H9 (cell line): ENCODE measurements at regions not wholly inside any gene's neighbourhood (a gene's known extent, or its start where the extent isn't known, plus 50 kb on each side); places are given as distances from the start of the nearest gene placed in this dataset.

Experiments used
- DNase-seq: peaks from one replicate; pipeline ENCODE4 v3.0.0-alpha.2; 2017
- H2AFZ ChIP-seq: one replicate; pipeline ENCODE4 v1.6.1; 2013; ENCODE audit warnings: mild to moderate bottlenecking, low read length, control low read depth, moderate library complexity
- H2AK5ac ChIP-seq: 2 replicates; pipeline ENCODE4 v1.6.1; 2013; ENCODE audit warnings: low read length, control low read depth, mixed read lengths; ENCODE audit not compliant: insufficient read length
- H2BK120ac ChIP-seq: one replicate; pipeline ENCODE4 v1.6.1; 2013; ENCODE audit warnings: low read depth, mild to moderate bottlenecking, low read length, control low read depth, inconsistent platforms; ENCODE audit not compliant: poor library complexity, severe bottlenecking
- H2BK12ac ChIP-seq: 2 replicates; pipeline ENCODE4 v1.6.1; 2013; ENCODE audit warnings: low read length, control low read depth, mixed read lengths, low read depth; ENCODE audit not compliant: insufficient read length
- H2BK15ac ChIP-seq: 2 replicates; pipeline ENCODE4 v1.6.1; 2013; ENCODE audit warnings: low read depth, low read length, control low read depth
- H2BK20ac ChIP-seq: one replicate; pipeline ENCODE4 v1.6.1; 2013; ENCODE audit warnings: low read depth, mild to moderate bottlenecking, low read length, control low read depth, inconsistent platforms; ENCODE audit not compliant: poor library complexity, severe bottlenecking
- H2BK5ac ChIP-seq: 2 replicates; pipeline ENCODE4 v1.6.1; 2013; ENCODE audit warnings: low read length, control low read depth, mixed read lengths; ENCODE audit not compliant: insufficient read length
- H3K14ac ChIP-seq: 2 replicates; pipeline ENCODE4 v1.6.1; 2013; ENCODE audit warnings: low read length, control low read depth; ENCODE audit not compliant: insufficient read depth
- H3K18ac ChIP-seq: 2 replicates; pipeline ENCODE4 v1.6.1; 2013; ENCODE audit warnings: low read depth, mild to moderate bottlenecking, mixed read lengths, low read length, control low read depth; ENCODE audit not compliant: insufficient read length
- H3K23ac ChIP-seq: 2 replicates; pipeline ENCODE4 v1.6.1; 2013; ENCODE audit warnings: low read length, control low read depth, mixed read lengths, low read depth; ENCODE audit not compliant: insufficient read length
- H3K23me2 ChIP-seq: 2 replicates; pipeline ENCODE4 v1.6.1; 2013; ENCODE audit warnings: low read depth, mild to moderate bottlenecking, mixed read lengths, low read length, control low read depth; ENCODE audit not compliant: insufficient read length, poor library complexity, severe bottlenecking
- H3K27ac ChIP-seq: 2 replicates; pipeline ENCODE4 v1.5.1; 2013; ENCODE audit warnings: low read length, control low read depth, mixed read lengths, low read depth; ENCODE audit not compliant: insufficient read length
- H3K27me3 ChIP-seq: 2 replicates; pipeline ENCODE4 v1.6.1; 2013; ENCODE audit warnings: low read length, control low read depth, inconsistent platforms; ENCODE audit not compliant: insufficient read depth
- H3K4ac ChIP-seq: 2 replicates; pipeline ENCODE4 v1.6.1; 2013; ENCODE audit warnings: low read depth, mild to moderate bottlenecking, control low read depth, inconsistent platforms, low read length, moderate library complexity
- H3K4me1 ChIP-seq: 2 replicates; pipeline ENCODE4 v1.6.1; 2013; ENCODE audit warnings: low read length, control low read depth, inconsistent platforms; ENCODE audit not compliant: insufficient read depth
- H3K4me2 ChIP-seq: 2 replicates; pipeline ENCODE4 v1.6.1; 2013; ENCODE audit warnings: low read length, control low read depth, mixed read lengths; ENCODE audit not compliant: insufficient read length, insufficient read depth
- H3K56ac ChIP-seq: 2 replicates; pipeline ENCODE4 v1.6.1; 2013; ENCODE audit warnings: low read depth, mild to moderate bottlenecking, mixed read lengths, low read length, control low read depth; ENCODE audit not compliant: insufficient read length
- H3K79me1 ChIP-seq: 2 replicates; pipeline ENCODE4 v1.6.1; 2013; ENCODE audit warnings: low read depth, mild to moderate bottlenecking, moderate library complexity, low read length, control low read depth, inconsistent platforms; ENCODE audit not compliant: insufficient read depth, poor library complexity, severe bottlenecking
- H3K79me2 ChIP-seq: 2 replicates; pipeline ENCODE4 v1.6.1; 2013; ENCODE audit warnings: low read length, control low read depth, inconsistent platforms; ENCODE audit not compliant: insufficient read depth
- H3K9ac ChIP-seq: 2 replicates; pipeline ENCODE4 v1.6.1; 2013; ENCODE audit warnings: low read length, control low read depth, mixed read lengths; ENCODE audit not compliant: insufficient read length; ENCODE audit errors: extremely low read depth
- H3K9me3 ChIP-seq: one replicate; pipeline ENCODE4 v1.6.1; 2013; ENCODE audit warnings: low read depth, low read length, inconsistent platforms; ENCODE audit not compliant: control insufficient read depth
- H3T11ph ChIP-seq: one replicate; pipeline ENCODE4 v1.6.1; 2013; ENCODE audit warnings: mild to moderate bottlenecking, low read length, control low read depth, inconsistent platforms
- H4K20me1 ChIP-seq: one replicate; pipeline ENCODE4 v1.6.1; 2013; ENCODE audit not compliant: control insufficient read depth, insufficient read length, insufficient read depth
- H4K5ac ChIP-seq: 2 replicates; pipeline ENCODE4 v1.6.1; 2013; ENCODE audit warnings: low read depth, mild to moderate bottlenecking, mixed read lengths, low read length, control low read depth; ENCODE audit not compliant: insufficient read length
- H4K8ac ChIP-seq: replicated peaks from 2 replicates; pipeline ENCODE4 v1.6.1; 2013; ENCODE audit warnings: low read length, control low read depth, mixed read lengths, low read depth; ENCODE audit not compliant: insufficient read length
- H4K91ac ChIP-seq: 2 replicates; pipeline ENCODE4 v1.6.1; 2013; ENCODE audit warnings: low read depth, mild to moderate bottlenecking, moderate library complexity, mixed read lengths, low read length, control low read depth; ENCODE audit not compliant: insufficient read length
- H3K27ac Mint-ChIP-seq, 3 experiments: 2 replicates in 2 of 3; 3 replicates in 1 of 3; pipeline ENCODE4 v1.8.0; 2020 to 2021; ENCODE audit warnings: mixed read lengths in 3 of 3, mild to moderate bottlenecking in 1 of 3, moderate library complexity in 1 of 3
- H3K27me3 Mint-ChIP-seq: 2 replicates; pipeline ENCODE4 v1.8.0; 2021; ENCODE audit warnings: low read depth, mild to moderate bottlenecking, moderate library complexity, mixed read lengths
- H3K36me3 Mint-ChIP-seq, 3 experiments: 2 replicates in 2 of 3; 3 replicates in 1 of 3; pipeline ENCODE4 v1.8.0; 2020 to 2021; ENCODE audit warnings: low read depth in 3 of 3, mixed read lengths in 3 of 3; ENCODE audit not compliant: insufficient read depth in 1 of 3
- H3K4me1 Mint-ChIP-seq, 2 experiments: 2 replicates each; pipeline ENCODE4 v1.8.0; 2020; ENCODE audit warnings: mixed read lengths in 2 of 2
- H3K4me3 Mint-ChIP-seq, 2 experiments: 2 replicates in 1 of 2; 3 replicates in 1 of 2; pipeline ENCODE4 v1.8.0; 2020 to 2021; ENCODE audit warnings: mild to moderate bottlenecking in 2 of 2, mixed read lengths in 2 of 2, moderate library complexity in 1 of 2
- H3K9me3 Mint-ChIP-seq, 2 experiments: 2 replicates in 1 of 2; 3 replicates in 1 of 2; pipeline ENCODE4 v1.8.0; 2020; ENCODE audit warnings: mild to moderate bottlenecking in 2 of 2, mixed read lengths in 2 of 2, moderate library complexity in 1 of 2
- WGBS: extraction: QIAGEN DNeasy Blood & Tissue Kit; methylation state at CpG from one replicate; pipeline ENCODE4 v1.1.7; 2013; ENCODE audit warnings: missing lambda C conversion rate, low lambda C conversion rate, mixed read lengths; ENCODE audit not compliant: insufficient read length; ENCODE audit errors: extremely low coverage; 5-methylcytosine and 5-hydroxymethylcytosine counted together
- TF ChIP-seq, protein P1 (sequence below): fragments of 200-600 bp; sonication (generic); conservative IDR thresholded peaks from 3 replicates; pipeline ENCODE4 v1.8.0; 2021; ENCODE audit warnings: antibody characterized with exemption, mild to moderate bottlenecking

DNA sequence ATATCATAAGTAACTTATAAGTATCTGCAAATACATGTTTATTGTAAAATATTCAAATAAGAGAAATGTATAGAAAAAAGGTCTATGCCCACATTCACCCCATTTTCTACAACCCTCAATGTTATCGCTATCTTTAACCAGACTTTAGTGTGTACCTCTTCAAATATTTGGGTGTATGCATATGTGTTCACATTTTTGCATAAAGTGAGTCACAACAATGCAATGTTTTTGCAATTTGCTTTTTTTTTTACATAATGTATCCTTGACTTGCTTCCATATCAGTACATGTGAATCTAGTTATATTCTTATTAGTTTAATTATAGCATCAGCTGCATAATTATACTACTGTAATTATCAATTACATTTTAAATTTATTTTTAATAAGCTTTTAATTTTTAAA lies 117.3 kb upstream of the LYSMD4 start:
- DNase-seq: no peak
- H3K23me2 ChIP-seq: no peaks in the 10 kb centered on the region
- H3K18ac ChIP-seq: no peak overlapping the region
- no peak overlapping the region for H3K9ac ChIP-seq
- no peak overlapping the region for H2BK15ac ChIP-seq
- H3K14ac ChIP-seq: no peak overlapping the region
- no peak overlapping the region for H2AK5ac ChIP-seq
- H3K56ac ChIP-seq: no peak overlapping the region
- no peak overlapping the region for H2BK12ac ChIP-seq
- Mint-ChIP-seq H3K27ac (no peak overlapping the region), H3K9me3 (no peaks in the 10 kb centered on the region), H3K36me3 (no peaks in the 10 kb centered on the region), H3K4me1 (peaks cover 9% of the 10 kb centered on the region in 2 experiments), H3K4me3 (no peak overlapping the region), H3K27me3 (no peaks in the 10 kb centered on the region)
- H3K23ac ChIP-seq: no peak overlapping the region
- TF ChIP-seq, protein P1, sequence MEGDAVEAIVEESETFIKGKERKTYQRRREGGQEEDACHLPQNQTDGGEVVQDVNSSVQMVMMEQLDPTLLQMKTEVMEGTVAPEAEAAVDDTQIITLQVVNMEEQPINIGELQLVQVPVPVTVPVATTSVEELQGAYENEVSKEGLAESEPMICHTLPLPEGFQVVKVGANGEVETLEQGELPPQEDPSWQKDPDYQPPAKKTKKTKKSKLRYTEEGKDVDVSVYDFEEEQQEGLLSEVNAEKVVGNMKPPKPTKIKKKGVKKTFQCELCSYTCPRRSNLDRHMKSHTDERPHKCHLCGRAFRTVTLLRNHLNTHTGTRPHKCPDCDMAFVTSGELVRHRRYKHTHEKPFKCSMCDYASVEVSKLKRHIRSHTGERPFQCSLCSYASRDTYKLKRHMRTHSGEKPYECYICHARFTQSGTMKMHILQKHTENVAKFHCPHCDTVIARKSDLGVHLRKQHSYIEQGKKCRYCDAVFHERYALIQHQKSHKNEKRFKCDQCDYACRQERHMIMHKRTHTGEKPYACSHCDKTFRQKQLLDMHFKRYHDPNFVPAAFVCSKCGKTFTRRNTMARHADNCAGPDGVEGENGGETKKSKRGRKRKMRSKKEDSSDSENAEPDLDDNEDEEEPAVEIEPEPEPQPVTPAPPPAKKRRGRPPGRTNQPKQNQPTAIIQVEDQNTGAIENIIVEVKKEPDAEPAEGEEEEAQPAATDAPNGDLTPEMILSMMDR: no peak
- no peaks in the 10 kb centered on the region for H3K79me1 ChIP-seq
- H4K5ac ChIP-seq: no peak overlapping the region
- H2BK5ac ChIP-seq: no peak overlapping the region
- no peak overlapping the region for H3T11ph ChIP-seq
- no peaks in the 10 kb centered on the region for H4K20me1 ChIP-seq
- no peak overlapping the region for H4K91ac ChIP-seq
- no peak overlapping the region for H2AFZ ChIP-seq
- no peak overlapping the region for H2BK20ac ChIP-seq
- no peak overlapping the region for H3K4ac ChIP-seq
- no peaks in the 10 kb centered on the region for H3K79me2 ChIP-seq
- H3K27ac ChIP-seq: no peak overlapping the region
- H3K4me1 ChIP-seq: no peaks in the 10 kb centered on the region; the same call in 1 of the 2 replicates
- no peaks in the 10 kb centered on the region for H3K9me3 ChIP-seq
- H3K27me3 ChIP-seq: no peaks in the 10 kb centered on the region
- no CpG with 5 or more reads among the region's 1 CpG for WGBS
- no peak overlapping the region for H2BK120ac ChIP-seq
- H4K8ac ChIP-seq: no peak overlapping the region
- H3K4me2 ChIP-seq: no peak overlapping the region
